ENCODE measurements at regions not wholly inside any gene's neighbourhood (a gene's known extent, or its start where the extent isn't known, plus 50 kb on each side); places are given as distances from the start of the nearest gene placed in this dataset.

DNA sequence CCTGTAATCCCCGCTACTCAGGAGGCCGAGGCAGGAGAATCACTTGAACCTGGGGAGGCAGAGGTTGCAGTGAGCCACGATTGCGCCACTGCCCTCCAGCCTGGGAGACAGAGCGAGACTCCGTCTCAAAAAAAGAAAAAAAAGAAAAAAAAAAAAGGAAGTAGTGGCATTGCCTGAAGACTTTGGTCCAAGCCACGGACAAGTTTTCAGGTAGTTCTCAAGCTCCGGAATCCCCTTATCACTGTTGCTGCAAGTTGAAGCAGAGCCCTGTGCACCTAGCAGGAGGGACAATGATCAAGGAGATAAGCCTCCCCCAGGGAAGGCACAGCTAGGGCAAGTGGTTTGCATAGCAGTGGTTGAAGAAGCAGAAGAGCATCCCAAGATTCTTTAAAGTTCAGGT is 97.6 kb downstream of the MEX3B start:
- H3K4me1 ChIP-seq, result no peaks in the 10 kb centered on the region
- WGBS (ENCODE audit: insufficient coverage, low coverage, low lambda C conversion rate, missing lambda C conversion rate), result 22% methylated on average over 2 of the region's 8 CpGs
- no peaks in the 10 kb centered on the region for H3K27me3 ChIP-seq
- TF ChIP-seq POLR2A (IDR thresholded peaks at IDR 0.05), result no peak
- TF ChIP-seq, protein P1, sequence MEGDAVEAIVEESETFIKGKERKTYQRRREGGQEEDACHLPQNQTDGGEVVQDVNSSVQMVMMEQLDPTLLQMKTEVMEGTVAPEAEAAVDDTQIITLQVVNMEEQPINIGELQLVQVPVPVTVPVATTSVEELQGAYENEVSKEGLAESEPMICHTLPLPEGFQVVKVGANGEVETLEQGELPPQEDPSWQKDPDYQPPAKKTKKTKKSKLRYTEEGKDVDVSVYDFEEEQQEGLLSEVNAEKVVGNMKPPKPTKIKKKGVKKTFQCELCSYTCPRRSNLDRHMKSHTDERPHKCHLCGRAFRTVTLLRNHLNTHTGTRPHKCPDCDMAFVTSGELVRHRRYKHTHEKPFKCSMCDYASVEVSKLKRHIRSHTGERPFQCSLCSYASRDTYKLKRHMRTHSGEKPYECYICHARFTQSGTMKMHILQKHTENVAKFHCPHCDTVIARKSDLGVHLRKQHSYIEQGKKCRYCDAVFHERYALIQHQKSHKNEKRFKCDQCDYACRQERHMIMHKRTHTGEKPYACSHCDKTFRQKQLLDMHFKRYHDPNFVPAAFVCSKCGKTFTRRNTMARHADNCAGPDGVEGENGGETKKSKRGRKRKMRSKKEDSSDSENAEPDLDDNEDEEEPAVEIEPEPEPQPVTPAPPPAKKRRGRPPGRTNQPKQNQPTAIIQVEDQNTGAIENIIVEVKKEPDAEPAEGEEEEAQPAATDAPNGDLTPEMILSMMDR (IDR thresholded peaks at IDR 0.05), result no peak
- DNase-seq, result no peak
- intact Hi-C loops (cut with DNase I), result loop anchor here in 1 of 2 donors (10.0 kb wide), 1 partner anchor 463 kb away; no protein-coding TSS in a partner anchor
- H3K27ac ChIP-seq, result no peak overlapping the region
- H3K9me3 ChIP-seq, result no peaks in the 10 kb centered on the region
- no peak for ATAC-seq
- H3K36me3 ChIP-seq, result no peaks in the 10 kb centered on the region
- H3K4me3 ChIP-seq, result no peak overlapping the region

DNA sequence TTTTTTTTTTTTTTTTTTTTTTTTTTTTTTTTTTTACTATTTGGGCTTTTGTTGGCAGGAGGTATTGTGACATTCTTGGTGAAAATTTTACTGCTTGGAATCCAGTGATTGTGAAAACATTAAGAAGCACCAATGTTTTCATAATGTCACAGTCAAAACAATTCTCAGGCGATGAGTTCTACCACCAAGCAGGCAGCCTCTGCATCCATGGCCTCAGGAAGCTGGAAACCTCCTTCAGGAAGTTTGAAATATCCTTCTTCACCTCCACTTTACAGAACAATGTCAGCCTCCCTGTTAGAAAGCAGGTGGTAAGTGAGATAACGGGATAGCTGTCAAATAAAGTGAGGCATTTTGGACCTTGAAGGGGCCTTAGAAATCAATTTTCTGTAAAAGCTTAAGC is 98.3 kb downstream of the MEX3B start:
- no peak for TF ChIP-seq POLR2A (IDR thresholded peaks at IDR 0.05)
- TF ChIP-seq, protein P1 (IDR thresholded peaks at IDR 0.05), result no peak
- no peak for DNase-seq
- no peak overlapping the region for H3K27ac ChIP-seq
- ATAC-seq, result no peak
- intact Hi-C loops (cut with DNase I), result loop anchor here in 1 of 2 donors (10.0 kb wide), 1 partner anchor 463 kb away; no protein-coding TSS in a partner anchor
- no peaks in the 10 kb centered on the region for H3K27me3 ChIP-seq
- H3K4me3 ChIP-seq, result no peak overlapping the region
- no peaks in the 10 kb centered on the region for H3K4me1 ChIP-seq
- 67% methylated on average over 2 of the region's 2 CpGs for WGBS (ENCODE audit: insufficient coverage, low coverage, low lambda C conversion rate, missing lambda C conversion rate)
- H3K9me3 ChIP-seq, result no peaks in the 10 kb centered on the region
- no peaks in the 10 kb centered on the region for H3K36me3 ChIP-seq

DNA sequence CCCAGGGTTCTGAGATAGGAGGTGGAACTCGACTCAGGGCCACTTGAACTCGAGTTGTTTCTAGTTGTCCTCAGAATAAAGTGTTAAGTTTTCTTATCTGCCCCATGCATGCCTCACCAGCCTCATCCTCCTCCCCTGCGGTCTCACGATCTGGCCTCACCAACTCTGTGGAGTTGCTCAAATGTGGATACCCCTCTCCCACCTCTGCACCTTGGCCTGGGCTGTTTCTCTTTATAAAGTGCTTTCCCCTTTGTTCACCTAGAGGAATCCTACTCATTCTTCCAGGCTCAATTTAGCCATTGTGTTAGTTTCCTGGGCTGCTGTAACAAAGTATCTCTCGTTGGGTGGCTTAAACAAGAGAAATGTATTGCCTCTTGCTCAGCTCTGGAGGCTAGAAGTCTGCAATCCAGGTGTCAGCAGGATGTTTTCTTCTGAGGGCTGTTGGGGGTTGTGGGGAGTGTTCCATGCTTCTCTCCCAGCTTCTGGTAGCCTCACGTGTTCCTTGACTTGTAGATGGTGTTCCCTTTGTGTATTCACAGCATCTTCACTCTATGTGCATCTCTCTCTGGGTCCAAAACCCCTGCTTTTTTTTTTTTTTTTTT is 100.7 kb downstream of the MEX3B start:
- ATAC-seq, result no peak
- H3K27ac ChIP-seq, result no peak overlapping the region
- H3K27me3 ChIP-seq, result no peaks in the 10 kb centered on the region
- 36% methylated on average over 6 of the region's 6 CpGs for WGBS (ENCODE audit: insufficient coverage, low coverage, low lambda C conversion rate, missing lambda C conversion rate)
- no peak for DNase-seq
- no peaks in the 10 kb centered on the region for H3K4me1 ChIP-seq
- H3K36me3 ChIP-seq, result no peaks in the 10 kb centered on the region
- TF ChIP-seq, protein P1 (IDR thresholded peaks at IDR 0.05), result no peak
- TF ChIP-seq POLR2A (IDR thresholded peaks at IDR 0.05), result no peak
- intact Hi-C loops (cut with DNase I), result loop anchor here in 1 of 2 donors (10.0 kb wide), 1 partner anchor 460 kb away; no protein-coding TSS in a partner anchor
- H3K9me3 ChIP-seq, result no peaks in the 10 kb centered on the region
- H3K4me3 ChIP-seq, result no peak overlapping the region

DNA sequence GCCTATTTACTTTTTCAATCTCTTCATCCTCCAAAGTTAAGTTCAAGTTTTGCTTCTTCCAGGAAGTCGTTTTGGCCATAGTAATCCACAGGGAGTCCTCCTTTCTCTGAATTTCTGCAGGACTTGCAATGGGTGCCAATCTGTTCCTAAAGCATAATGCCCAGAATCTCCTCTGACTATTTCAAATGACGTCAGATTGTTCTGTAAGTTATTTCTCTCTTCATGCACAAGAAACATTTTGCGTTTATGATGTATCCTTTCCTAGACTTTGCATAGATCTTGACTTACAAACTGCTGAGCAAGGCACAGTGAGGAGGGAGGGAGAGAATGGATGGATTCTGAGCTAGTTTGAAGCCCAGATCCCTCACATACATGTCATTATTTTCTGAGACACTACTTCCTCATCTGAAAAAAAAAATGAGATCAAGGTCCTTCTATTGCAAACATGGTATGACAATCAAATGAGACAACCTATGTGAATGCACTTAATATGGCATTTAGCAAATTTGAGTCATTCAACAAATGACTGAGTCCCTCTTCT is 103.1 kb downstream of the MEX3B start:
- DNase-seq, result no peak
- Histone ChIP-seq H3K27me3 (no peaks in the 10 kb centered on the region), H3K9me3 (no peaks in the 10 kb centered on the region), H3K36me3 (no peaks in the 10 kb centered on the region), H3K27ac (no peak overlapping the region), H3K4me1 (no peaks in the 10 kb centered on the region), H3K4me3 (no peak overlapping the region)
- intact Hi-C loops (cut with DNase I), result loop anchor here in 1 of 2 donors (10.0 kb wide), 1 partner anchor 458 kb away; no protein-coding TSS in a partner anchor
- 48% methylated on average over 3 of the region's 3 CpGs for WGBS (ENCODE audit: insufficient coverage, low coverage, low lambda C conversion rate, missing lambda C conversion rate)
- TF ChIP-seq POLR2A (IDR thresholded peaks at IDR 0.05), result no peak
- TF ChIP-seq, protein P1 (IDR thresholded peaks at IDR 0.05), result no peak
- ATAC-seq, result no peak

Data from right lobe of liver (tissue), 6 donors.